BLaER1 (cell line): ENCODE measurements at regions not wholly inside any gene's neighbourhood (a gene's known extent, or its start where the extent isn't known, plus 50 kb on each side); places are given as distances from the start of the nearest gene placed in this dataset.

ENCODE experiments used
- H3K27ac ChIP-seq: shearing (Covaris generic); formaldehyde crosslinking; 2 replicates; pipeline ENCODE4 v1.8.1; 2022
- H3K27me3 ChIP-seq: shearing (Covaris generic); formaldehyde crosslinking; 2 replicates; pipeline ENCODE4 v1.8.1; 2022
- H3K36me3 ChIP-seq: shearing (Covaris generic); formaldehyde crosslinking; 2 replicates; pipeline ENCODE4 v1.8.1; 2022
- H3K4me1 ChIP-seq: shearing (Covaris generic); formaldehyde crosslinking; 2 replicates; pipeline ENCODE4 v1.8.1; 2022
- H3K4me2 ChIP-seq: shearing (Covaris generic); formaldehyde crosslinking; 2 replicates; pipeline ENCODE4 v1.8.1; 2022
- H3K4me3 ChIP-seq: shearing (Covaris generic); formaldehyde crosslinking; 2 replicates; pipeline ENCODE4 v1.8.1; 2022
- H3K9ac ChIP-seq: shearing (Covaris generic); formaldehyde crosslinking; 2 replicates; pipeline ENCODE4 v1.8.1; 2022
- H3K9me3 ChIP-seq: shearing (Covaris generic); formaldehyde crosslinking; 2 replicates; pipeline ENCODE4 v1.8.1; 2022
- H4K20me1 ChIP-seq: shearing (Covaris generic); formaldehyde crosslinking; 2 replicates; pipeline ENCODE4 v1.8.1; 2022
- Cebpa-rat ChIP-seq: shearing (Covaris generic); IDR thresholded peaks from 2 replicates; pipeline ENCODE4 v1.8.1; 2022

- H3K4me2 ChIP-seq = no peak overlapping the region
- no peak overlapping the region for H3K9ac ChIP-seq
Observed at GRCh38 chr2:172239944-172240590, 137.4 kb upstream of the DLX2 start.

GRCh38 chr2:172241222-172241621 is 138.5 kb upstream of the DLX2 start:
- Histone ChIP-seq H3K4me2 (no peak overlapping the region), H3K27me3 (peaks cover 7% of the 10 kb centered on the region), H3K27ac (no peak overlapping the region)

More at GRCh38 chr2:172239944-172240590, 137.4 kb upstream of the DLX2 start:
- H3K27me3 ChIP-seq = peaks cover 18% of the 10 kb centered on the region
- H3K9me3 ChIP-seq = no peaks in the 10 kb centered on the region
- H3K36me3 ChIP-seq = no peaks in the 10 kb centered on the region
- H3K27ac ChIP-seq = no peak overlapping the region
- no peak for TF ChIP-seq Cebpa-rat
- H3K4me1 ChIP-seq = peaks cover 5% of the 10 kb centered on the region
- H4K20me1 ChIP-seq = no peaks in the 10 kb centered on the region
- H3K4me3 ChIP-seq = no peak overlapping the region

GRCh38 chr2:172242471-172242870 is 139.8 kb upstream of the DLX2 start:
- no peaks in the 10 kb centered on the region for H3K4me1 ChIP-seq
- no peak overlapping the region for H3K27ac ChIP-seq
- peaks cover 3% of the 10 kb centered on the region; the same call in 1 of the 2 replicates for H3K9me3 ChIP-seq
- no peak overlapping the region for H3K9ac ChIP-seq
- no peak overlapping the region for H3K4me3 ChIP-seq
- TF ChIP-seq Cebpa-rat = no peak
- H4K20me1 ChIP-seq = no peaks in the 10 kb centered on the region
- H3K36me3 ChIP-seq = no peaks in the 10 kb centered on the region
- no peak overlapping the region for H3K4me2 ChIP-seq
- no peaks in the 10 kb centered on the region for H3K27me3 ChIP-seq

More at GRCh38 chr2:172241222-172241621, 138.5 kb upstream of the DLX2 start:
- no peak for TF ChIP-seq Cebpa-rat
- Histone ChIP-seq H3K36me3 (no peaks in the 10 kb centered on the region), H3K9me3 (no peaks in the 10 kb centered on the region), H3K4me1 (no peaks in the 10 kb centered on the region), H3K4me3 (no peak overlapping the region), H4K20me1 (no peaks in the 10 kb centered on the region), H3K9ac (no peak overlapping the region)

- no peak for TF ChIP-seq Cebpa-rat
- Histone ChIP-seq H3K9me3 (peaks cover 4% of the 10 kb centered on the region; the same call in 1 of the 2 replicates), H3K27me3 (no peaks in the 10 kb centered on the region), H3K4me3 (no peak overlapping the region), H3K36me3 (no peaks in the 10 kb centered on the region), H3K4me1 (no peaks in the 10 kb centered on the region), H3K4me2 (no peak overlapping the region), H3K27ac (no peak overlapping the region), H4K20me1 (no peaks in the 10 kb centered on the region), H3K9ac (no peak overlapping the region)
Observed at GRCh38 chr2:172242961-172243360, 140.3 kb upstream of the DLX2 start.

- TF ChIP-seq Cebpa-rat = no peak
- H3K9ac ChIP-seq = no peak overlapping the region
- H3K27ac ChIP-seq = no peak overlapping the region
- H3K36me3 ChIP-seq = no peaks in the 10 kb centered on the region
- H3K4me1 ChIP-seq = no peaks in the 10 kb centered on the region
- no peak overlapping the region for H3K4me2 ChIP-seq
- no peaks in the 10 kb centered on the region for H3K27me3 ChIP-seq
- no peak overlapping the region for H3K4me3 ChIP-seq
- peaks cover 4% of the 10 kb centered on the region; the same call in 1 of the 2 replicates for H3K9me3 ChIP-seq
- no peaks in the 10 kb centered on the region for H4K20me1 ChIP-seq
Observed at GRCh38 chr2:172244419-172245130, 141.9 kb upstream of the DLX2 start.

GRCh38 chr2:172246649-172247048 is 143.9 kb upstream of the DLX2 start:
- Histone ChIP-seq H4K20me1 (no peaks in the 10 kb centered on the region), H3K4me2 (no peak overlapping the region), H3K27ac (no peak overlapping the region), H3K9ac (no peak overlapping the region), H3K9me3 (peaks cover 4% of the 10 kb centered on the region; the same call in 1 of the 2 replicates), H3K27me3 (no peaks in the 10 kb centered on the region), H3K36me3 (no peaks in the 10 kb centered on the region), H3K4me3 (no peak overlapping the region), H3K4me1 (peaks cover 7% of the 10 kb centered on the region; the same call in 1 of the 2 replicates)
- TF ChIP-seq Cebpa-rat = no peak

GRCh38 chr2:172247203-172247602 is 144.5 kb upstream of the DLX2 start:
- TF ChIP-seq Cebpa-rat = no peak
- no peaks in the 10 kb centered on the region for H3K27me3 ChIP-seq
- no peak overlapping the region for H3K27ac ChIP-seq
- H4K20me1 ChIP-seq = no peaks in the 10 kb centered on the region
- H3K36me3 ChIP-seq = no peaks in the 10 kb centered on the region
- peaks cover 11% of the 10 kb centered on the region for H3K4me1 ChIP-seq
- peaks cover 4% of the 10 kb centered on the region; the same call in 1 of the 2 replicates for H3K9me3 ChIP-seq
- H3K4me3 ChIP-seq = no peak overlapping the region
- H3K9ac ChIP-seq = no peak overlapping the region
- H3K4me2 ChIP-seq = no peak overlapping the region

GRCh38 chr2:172248381-172248780 is 145.7 kb upstream of the DLX2 start:
- Histone ChIP-seq H3K4me3 (no peak overlapping the region), H3K4me1 (peaks cover 23% of the 10 kb centered on the region), H3K4me2 (no peak overlapping the region), H3K27me3 (no peaks in the 10 kb centered on the region), H3K9me3 (peaks cover 4% of the 10 kb centered on the region; the same call in 1 of the 2 replicates), H4K20me1 (no peaks in the 10 kb centered on the region), H3K9ac (no peak overlapping the region), H3K36me3 (no peaks in the 10 kb centered on the region), H3K27ac (no peak overlapping the region)
- TF ChIP-seq Cebpa-rat = no peak

GRCh38 chr2:172248785-172249187 is 146.1 kb upstream of the DLX2 start:
- Histone ChIP-seq H3K27me3 (no peaks in the 10 kb centered on the region), H3K9ac (no peak overlapping the region), H4K20me1 (no peaks in the 10 kb centered on the region), H3K36me3 (no peaks in the 10 kb centered on the region), H3K27ac (no peak overlapping the region), H3K4me3 (no peak overlapping the region), H3K4me1 (peaks cover 26% of the 10 kb centered on the region), H3K9me3 (peaks cover 4% of the 10 kb centered on the region; the same call in 1 of the 2 replicates), H3K4me2 (no peak overlapping the region)
- no peak for TF ChIP-seq Cebpa-rat

- Histone ChIP-seq H4K20me1 (no peaks in the 10 kb centered on the region), H3K4me1 (peaks cover 26% of the 10 kb centered on the region), H3K27ac (no peak overlapping the region), H3K4me2 (no peak overlapping the region), H3K4me3 (no peak overlapping the region), H3K27me3 (no peaks in the 10 kb centered on the region), H3K36me3 (no peaks in the 10 kb centered on the region), H3K9me3 (peaks cover 4% of the 10 kb centered on the region; the same call in 1 of the 2 replicates), H3K9ac (no peak overlapping the region)
- TF ChIP-seq Cebpa-rat = no peak
Observed at GRCh38 chr2:172249334-172249733, 146.6 kb upstream of the DLX2 start.
